Neural progenitor cell (in vitro differentiated cells): ENCODE measurements at regions not wholly inside any gene's neighbourhood (a gene's known extent, or its start where the extent isn't known, plus 50 kb on each side); places are given as distances from the start of the nearest gene placed in this dataset.

Experiments
- DNase-seq: peaks from one replicate; pipeline ENCODE4 v3.0.0-alpha.2; 2016; ENCODE audit warnings: low spot score
- H2AFZ ChIP-seq: fragments of 200-600 bp; sonication (generic); replicated peaks from 2 replicates; pipeline ENCODE4 v1.6.1; 2016; ENCODE audit warnings: antibody characterized with exemption
- H3F3A ChIP-seq: fragments of 200-600 bp; sonication (generic); 2 replicates; pipeline ENCODE4 v1.6.1; 2016; ENCODE audit warnings: antibody characterized with exemption, low read depth
- H3K27ac ChIP-seq: fragments of 200-600 bp; sonication (generic); 2 replicates; pipeline ENCODE4 v1.5.1; 2016; ENCODE audit warnings: mild to moderate bottlenecking
- H3K27me3 ChIP-seq: fragments of 200-600 bp; sonication (generic); 2 replicates; pipeline ENCODE4 v1.6.1; 2016; ENCODE audit warnings: mild to moderate bottlenecking, moderate library complexity
- H3K36me3 ChIP-seq: fragments of 200-600 bp; sonication (generic); 2 replicates; pipeline ENCODE4 v1.5.1; 2016
- H3K4me1 ChIP-seq: fragments of 200-600 bp; sonication (generic); 2 replicates; pipeline ENCODE4 v1.6.1; 2016; ENCODE audit warnings: mixed run types
- H3K4me2 ChIP-seq: fragments of 200-600 bp; sonication (generic); 2 replicates; pipeline ENCODE4 v1.6.1; 2016
- H3K4me3 ChIP-seq: fragments of 200-600 bp; sonication (generic); 2 replicates; pipeline ENCODE4 v1.5.1; 2016
- H3K79me2 ChIP-seq: fragments of 200-600 bp; sonication (generic); 2 replicates; pipeline ENCODE4 v1.6.1; 2016; ENCODE audit warnings: low read depth
- H3K9ac ChIP-seq: fragments of 200-600 bp; sonication (generic); 2 replicates; pipeline ENCODE4 v1.6.1; 2016
- H3K9me3 ChIP-seq: fragments of 200-600 bp; sonication (generic); 2 replicates; pipeline ENCODE4 v1.5.1; 2016; ENCODE audit warnings: low read depth
- H4K20me1 ChIP-seq: fragments of 200-600 bp; sonication (generic); 2 replicates; pipeline ENCODE4 v1.6.1; 2016; ENCODE audit warnings: low read depth
- H3K27ac Mint-ChIP-seq: 3 replicates; pipeline ENCODE4 v1.8.0; 2021; ENCODE audit warnings: mixed read lengths
- H3K27me3 Mint-ChIP-seq: 2 replicates; pipeline ENCODE4 v1.8.0; 2022; ENCODE audit warnings: low read depth, mild to moderate bottlenecking, inconsistent platforms, moderate library complexity, mixed read lengths; ENCODE audit not compliant: insufficient read depth
- H3K36me3 Mint-ChIP-seq: 3 replicates; pipeline ENCODE4 v1.8.0; 2021; ENCODE audit warnings: mixed read lengths
- H3K4me1 Mint-ChIP-seq: 3 replicates; pipeline ENCODE4 v1.8.0; 2021; ENCODE audit warnings: mixed read lengths
- H3K4me3 Mint-ChIP-seq: 3 replicates; pipeline ENCODE4 v1.8.0; 2021; ENCODE audit warnings: mild to moderate bottlenecking, moderate library complexity, mixed read lengths
- H3K9me3 Mint-ChIP-seq: 3 replicates; pipeline ENCODE4 v1.8.0; 2020; ENCODE audit warnings: mixed read lengths
- CTCF ChIP-seq: fragments of 200-600 bp; sonication (generic); IDR thresholded peaks from 2 replicates; pipeline ENCODE4 v1.5.1; 2017; ENCODE audit warnings: antibody characterized with exemption, mild to moderate bottlenecking
- EZH2 ChIP-seq: fragments of 200-600 bp; sonication (generic); IDR thresholded peaks from 2 replicates; pipeline ENCODE4 v1.6.1; 2017; ENCODE audit warnings: antibody characterized with exemption, mild to moderate bottlenecking, moderate library complexity
- EZH2phosphoT487 ChIP-seq: fragments of 200-600 bp; sonication (generic); IDR thresholded peaks from 2 replicates; pipeline ENCODE4 v1.6.1; 2017; ENCODE audit warnings: antibody characterized with exemption

- no peak overlapping the region for H3K27ac ChIP-seq
- H3K27ac Mint-ChIP-seq, result no peak overlapping the region
- H3K4me3 ChIP-seq, result no peak overlapping the region
- no peak overlapping the region for H3K9ac ChIP-seq
- no peaks in the 10 kb centered on the region for H3K4me1 Mint-ChIP-seq
- no peaks in the 10 kb centered on the region for H3K36me3 Mint-ChIP-seq
- no peak overlapping the region for H2AFZ ChIP-seq
- no peaks in the 10 kb centered on the region for H3K9me3 Mint-ChIP-seq
- H3K27me3 Mint-ChIP-seq, result no peaks in the 10 kb centered on the region
- no peaks in the 10 kb centered on the region for H3K9me3 ChIP-seq
- H4K20me1 ChIP-seq, result no peaks in the 10 kb centered on the region
- no peaks in the 10 kb centered on the region for H3K4me1 ChIP-seq
- no peaks in the 10 kb centered on the region for H3K79me2 ChIP-seq
- H3K4me2 ChIP-seq, result no peak overlapping the region
- no peaks in the 10 kb centered on the region for H3K36me3 ChIP-seq
- H3F3A ChIP-seq, result no peaks in the 10 kb centered on the region
- H3K4me3 Mint-ChIP-seq, result no peak overlapping the region
- DNase-seq, result no peak
- TF ChIP-seq EZH2phosphoT487 (no peak), CTCF (no peak), EZH2 (no peak)
- H3K27me3 ChIP-seq, result no peaks in the 10 kb centered on the region
Measured at GRCh38 chr2:76039505-76039904, 328.8 kb upstream of the GCFC2 start.

- Histone ChIP-seq H3K9me3 (peaks cover 15% of the 10 kb centered on the region), H2AFZ (no peak overlapping the region), H3K9ac (no peak overlapping the region), H4K20me1 (no peaks in the 10 kb centered on the region), H3K27me3 (no peaks in the 10 kb centered on the region), H3K4me3 (no peak overlapping the region), H3K79me2 (no peaks in the 10 kb centered on the region), H3K4me2 (no peak overlapping the region), H3K4me1 (no peaks in the 10 kb centered on the region), H3K36me3 (no peaks in the 10 kb centered on the region), H3F3A (no peaks in the 10 kb centered on the region), H3K27ac (no peak overlapping the region)
- no peak for TF ChIP-seq CTCF
- no peak for TF ChIP-seq EZH2
- TF ChIP-seq EZH2phosphoT487, result no peak
- peaks cover 35% of the 10 kb centered on the region for H3K9me3 Mint-ChIP-seq
- H3K27me3 Mint-ChIP-seq, result no peaks in the 10 kb centered on the region
- H3K36me3 Mint-ChIP-seq, result no peaks in the 10 kb centered on the region
- no peak for DNase-seq
- no peak overlapping the region for H3K27ac Mint-ChIP-seq
- H3K4me1 Mint-ChIP-seq, result no peaks in the 10 kb centered on the region
- no peak overlapping the region for H3K4me3 Mint-ChIP-seq
Measured at GRCh38 chr2:76027761-76028160, 317.0 kb upstream of the GCFC2 start.

- no peak overlapping the region for H3K9ac ChIP-seq
- H3K4me3 ChIP-seq, result no peak overlapping the region
- H3K4me2 ChIP-seq, result no peak overlapping the region
- H2AFZ ChIP-seq, result no peak overlapping the region
- no peaks in the 10 kb centered on the region for H3K36me3 ChIP-seq
- no peaks in the 10 kb centered on the region for H4K20me1 ChIP-seq
- H3K27ac Mint-ChIP-seq, result no peak overlapping the region
- no peaks in the 10 kb centered on the region for H3F3A ChIP-seq
- no peaks in the 10 kb centered on the region for H3K27me3 Mint-ChIP-seq
- peaks cover 24% of the 10 kb centered on the region for H3K4me1 ChIP-seq
- H3K36me3 Mint-ChIP-seq, result no peaks in the 10 kb centered on the region
- peaks cover 2% of the 10 kb centered on the region for H3K9me3 Mint-ChIP-seq
- no peaks in the 10 kb centered on the region for H3K27me3 ChIP-seq
- TF ChIP-seq CTCF, result no peak
- no peak for TF ChIP-seq EZH2phosphoT487
- TF ChIP-seq EZH2, result no peak
- peaks cover 10% of the 10 kb centered on the region for H3K4me1 Mint-ChIP-seq
- no peaks in the 10 kb centered on the region for H3K79me2 ChIP-seq
- no peak overlapping the region for H3K27ac ChIP-seq
- no peak for DNase-seq
- no peaks in the 10 kb centered on the region for H3K9me3 ChIP-seq
- H3K4me3 Mint-ChIP-seq, result no peak overlapping the region
Measured at GRCh38 chr2:76019128-76019527, 308.4 kb upstream of the GCFC2 start.

GRCh38 chr2:76009484-76009883 lies 298.8 kb upstream of the GCFC2 start:
- H3K4me1 ChIP-seq, result peaks cover 32% of the 10 kb centered on the region
- peak; percentile 11 for DNase-seq
- H3K9me3 ChIP-seq, result no peaks in the 10 kb centered on the region
- no peak overlapping the region for H3K27ac Mint-ChIP-seq
- no peaks in the 10 kb centered on the region for H3F3A ChIP-seq
- no peaks in the 10 kb centered on the region for H3K36me3 Mint-ChIP-seq
- H3K4me3 Mint-ChIP-seq, result no peak overlapping the region
- H3K79me2 ChIP-seq, result no peaks in the 10 kb centered on the region
- H4K20me1 ChIP-seq, result no peaks in the 10 kb centered on the region
- no peak overlapping the region for H3K9ac ChIP-seq
- no peaks in the 10 kb centered on the region for H3K27me3 ChIP-seq
- no peak overlapping the region for H3K27ac ChIP-seq
- no peaks in the 10 kb centered on the region for H3K36me3 ChIP-seq
- TF ChIP-seq EZH2phosphoT487 (no peak), EZH2 (no peak), CTCF (no peak)
- H3K4me2 ChIP-seq, result peak overlapping the region; percentile 2
- no peak overlapping the region for H2AFZ ChIP-seq
- no peaks in the 10 kb centered on the region for H3K9me3 Mint-ChIP-seq
- H3K4me3 ChIP-seq, result no peak overlapping the region
- peaks cover 18% of the 10 kb centered on the region for H3K4me1 Mint-ChIP-seq
- H3K27me3 Mint-ChIP-seq, result no peaks in the 10 kb centered on the region
